ENCODE measurements at regions not wholly inside any gene's neighbourhood (a gene's known extent, or its start where the extent isn't known, plus 50 kb on each side); places are given as distances from the start of the nearest gene placed in this dataset.

GRCh38 chr12:92036061-92036620, 109.5 kb downstream of the BTG1 start:
- H3K9me3 Mint-ChIP-seq, result no peaks in the 10 kb centered on the region
- no peak for ATAC-seq (ENCODE audit: low read depth in 2 of 2)
- peak overlapping the region; percentile 55 to 92 (median 82) for H3K4me3 Mint-ChIP-seq
- no peaks in the 10 kb centered on the region for H3K36me3 Mint-ChIP-seq
- H3K4me1 Mint-ChIP-seq, result peaks cover 35 to 49% (median 38%) of the 10 kb centered on the region in 3 donors
- H3K27ac Mint-ChIP-seq, result peak overlapping the region in 4 of 6 donors; percentile 59 to 92 (median 84)
- H3K27me3 Mint-ChIP-seq, result no peaks in the 10 kb centered on the region
- no peak for DNase-seq

- no peaks in the 10 kb centered on the region for H3K36me3 Mint-ChIP-seq
- no peak for DNase-seq
- peaks cover 41 to 54% (median 43%) of the 10 kb centered on the region in 3 donors for H3K4me1 Mint-ChIP-seq
- ATAC-seq (ENCODE audit: low read depth in 2 of 2), result no peak
- H3K27me3 Mint-ChIP-seq, result no peaks in the 10 kb centered on the region
- peak overlapping the region; percentile 78 to 97 (median 92) for H3K27ac Mint-ChIP-seq
- no peaks in the 10 kb centered on the region for H3K9me3 Mint-ChIP-seq
- H3K4me3 Mint-ChIP-seq, result peak overlapping the region; percentile 79 to 94 (median 87)
Measured at GRCh38 chr12:92035477-92035876, 110.2 kb downstream of the BTG1 start.

- peak overlapping the region; percentile 79 to 94 (median 87) for H3K4me3 Mint-ChIP-seq
Measured at GRCh38 chr12:92034858-92035401, 110.7 kb downstream of the BTG1 start.

GRCh38 chr12:92034083-92034482, 111.6 kb downstream of the BTG1 start:
- Mint-ChIP-seq H3K4me1 (peaks cover 46 to 64% (median 46%) of the 10 kb centered on the region in 3 donors), H3K36me3 (no peaks in the 10 kb centered on the region), H3K27me3 (no peaks in the 10 kb centered on the region), H3K27ac (peak overlapping the region in 2 of 6 donors; percentile 30 to 92), H3K9me3 (no peaks in the 10 kb centered on the region), H3K4me3 (peak overlapping the region in 3 of 8 donors; percentile 81 to 92 (median 91))
- ATAC-seq (ENCODE audit: low read depth in 2 of 2) (no peak), DNase-seq (no peak)

More at GRCh38 chr12:92034858-92035401, 110.7 kb downstream of the BTG1 start:
- H3K27ac Mint-ChIP-seq, result peak overlapping the region; percentile 78 to 97 (median 92)
- ATAC-seq (ENCODE audit: low read depth in 2 of 2), result peak; percentile 85 to 87
- peaks cover 44 to 60% (median 45%) of the 10 kb centered on the region in 3 donors for H3K4me1 Mint-ChIP-seq
- no peaks in the 10 kb centered on the region for H3K9me3 Mint-ChIP-seq
- DNase-seq, result peak; percentile 75
- H3K36me3 Mint-ChIP-seq, result no peaks in the 10 kb centered on the region
- no peaks in the 10 kb centered on the region for H3K27me3 Mint-ChIP-seq

- H3K27ac Mint-ChIP-seq, result peak overlapping the region; percentile 17 to 93 (median 64)
- no peaks in the 10 kb centered on the region for H3K36me3 Mint-ChIP-seq
- no peak overlapping the region for H3K4me3 Mint-ChIP-seq
- H3K9me3 Mint-ChIP-seq, result no peaks in the 10 kb centered on the region
- DNase-seq (no peak), ATAC-seq (ENCODE audit: low read depth in 2 of 2) (no peak)
- peaks cover 48 to 64% (median 55%) of the 10 kb centered on the region in 3 donors for H3K4me1 Mint-ChIP-seq
- no peaks in the 10 kb centered on the region for H3K27me3 Mint-ChIP-seq
Measured at GRCh38 chr12:92032965-92033364, 112.7 kb downstream of the BTG1 start.

GRCh38 chr12:92032101-92032500, 113.5 kb downstream of the BTG1 start:
- peaks cover 48 to 64% (median 55%) of the 10 kb centered on the region in 3 donors for H3K4me1 Mint-ChIP-seq
- ATAC-seq (ENCODE audit: low read depth in 2 of 2) (no peak), DNase-seq (no peak)
- H3K36me3 Mint-ChIP-seq, result no peaks in the 10 kb centered on the region
- peak overlapping the region in 1 of 8 donors; percentile 10 for H3K4me3 Mint-ChIP-seq
- H3K27me3 Mint-ChIP-seq, result no peaks in the 10 kb centered on the region
- no peaks in the 10 kb centered on the region for H3K9me3 Mint-ChIP-seq
- peak overlapping the region in 5 of 6 donors; percentile 17 to 66 (median 64) for H3K27ac Mint-ChIP-seq

- H3K27ac Mint-ChIP-seq, result peak overlapping the region in 4 of 6 donors; percentile 49 to 89 (median 74)
- peak overlapping the region in 3 of 8 donors; percentile 53 to 69 (median 62) for H3K4me3 Mint-ChIP-seq
- peak; percentile 40 for DNase-seq
- no peaks in the 10 kb centered on the region for H3K36me3 Mint-ChIP-seq
- ATAC-seq (ENCODE audit: low read depth in 2 of 2), result peak; percentile 67
- no peaks in the 10 kb centered on the region for H3K9me3 Mint-ChIP-seq
- H3K4me1 Mint-ChIP-seq, result peaks cover 41 to 53% (median 49%) of the 10 kb centered on the region in 3 donors
- no peaks in the 10 kb centered on the region for H3K27me3 Mint-ChIP-seq
Measured at GRCh38 chr12:92030618-92031017, 115.0 kb downstream of the BTG1 start.

- Mint-ChIP-seq H3K4me3 (peak overlapping the region in 3 of 8 donors; percentile 53 to 69 (median 62)), H3K4me1 (peaks cover 38 to 47% (median 44%) of the 10 kb centered on the region in 3 donors), H3K27ac (peak overlapping the region in 4 of 6 donors; percentile 49 to 89 (median 74)), H3K36me3 (no peaks in the 10 kb centered on the region), H3K9me3 (no peaks in the 10 kb centered on the region), H3K27me3 (no peaks in the 10 kb centered on the region)
- ATAC-seq (ENCODE audit: low read depth in 2 of 2), result no peak
- no peak for DNase-seq
Measured at GRCh38 chr12:92029902-92030586, 115.6 kb downstream of the BTG1 start.

GRCh38 chr12:92029136-92029535, 116.5 kb downstream of the BTG1 start:
- peaks cover 33 to 40% (median 36%) of the 10 kb centered on the region in 3 donors for H3K4me1 Mint-ChIP-seq
- H3K27ac Mint-ChIP-seq, result peak overlapping the region in 2 of 6 donors; percentile 24 to 29
- DNase-seq, result no peak
- ATAC-seq (ENCODE audit: low read depth in 2 of 2), result no peak
- no peaks in the 10 kb centered on the region for H3K9me3 Mint-ChIP-seq
- no peaks in the 10 kb centered on the region for H3K36me3 Mint-ChIP-seq
- H3K4me3 Mint-ChIP-seq, result no peak overlapping the region
- H3K27me3 Mint-ChIP-seq, result no peaks in the 10 kb centered on the region

GRCh38 chr12:92028441-92028709, 117.3 kb downstream of the BTG1 start:
- Mint-ChIP-seq H3K4me3 (no peak overlapping the region), H3K36me3 (no peaks in the 10 kb centered on the region), H3K9me3 (no peaks in the 10 kb centered on the region), H3K4me1 (peaks cover 28 to 36% (median 36%) of the 10 kb centered on the region in 3 donors), H3K27ac (no peak overlapping the region), H3K27me3 (no peaks in the 10 kb centered on the region)
- DNase-seq, result no peak
- no peak for ATAC-seq (ENCODE audit: low read depth in 2 of 2)

- peaks cover 26 to 34% (median 32%) of the 10 kb centered on the region in 3 donors for H3K4me1 Mint-ChIP-seq
Measured at GRCh38 chr12:92027701-92028440, 117.8 kb downstream of the BTG1 start.

GRCh38 chr12:92027243-92027642, 118.4 kb downstream of the BTG1 start:
- H3K36me3 Mint-ChIP-seq, result no peaks in the 10 kb centered on the region
- H3K4me3 Mint-ChIP-seq, result no peak overlapping the region
- no peak for DNase-seq
- H3K4me1 Mint-ChIP-seq, result peaks cover 25 to 30% (median 26%) of the 10 kb centered on the region in 3 donors
- H3K9me3 Mint-ChIP-seq, result no peaks in the 10 kb centered on the region
- no peak for ATAC-seq (ENCODE audit: low read depth in 2 of 2)
- H3K27ac Mint-ChIP-seq, result peak overlapping the region in 1 of 6 donors; percentile 57
- H3K27me3 Mint-ChIP-seq, result no peaks in the 10 kb centered on the region

More at GRCh38 chr12:92027701-92028440, 117.8 kb downstream of the BTG1 start:
- no peaks in the 10 kb centered on the region for H3K36me3 Mint-ChIP-seq
- H3K9me3 Mint-ChIP-seq, result no peaks in the 10 kb centered on the region
- no peak overlapping the region for H3K4me3 Mint-ChIP-seq
- no peak for DNase-seq
- no peaks in the 10 kb centered on the region for H3K27me3 Mint-ChIP-seq
- no peak overlapping the region for H3K27ac Mint-ChIP-seq
- ATAC-seq (ENCODE audit: low read depth in 2 of 2), result no peak

- H3K27ac Mint-ChIP-seq, result no peak overlapping the region
- H3K27me3 Mint-ChIP-seq, result no peaks in the 10 kb centered on the region
- ATAC-seq (ENCODE audit: low read depth in 2 of 2), result no peak
- no peak overlapping the region for H3K4me3 Mint-ChIP-seq
- no peaks in the 10 kb centered on the region for H3K36me3 Mint-ChIP-seq
- no peaks in the 10 kb centered on the region for H3K9me3 Mint-ChIP-seq
- no peak for DNase-seq
- peaks cover 11 to 15% (median 11%) of the 10 kb centered on the region in 3 donors for H3K4me1 Mint-ChIP-seq
Measured at GRCh38 chr12:92025462-92026207, 120.0 kb downstream of the BTG1 start.
